OCI-LY1 (cell line): ENCODE measurements at regions not wholly inside any gene's neighbourhood (a gene's known extent, or its start where the extent isn't known, plus 50 kb on each side); places are given as distances from the start of the nearest gene placed in this dataset.

Experiments used
- EZH2 ChIP-seq: fragments of 200-600 bp; sonication (generic), shearing (Covaris generic); IDR thresholded peaks from 2 replicates; pipeline ENCODE4 v1.8.0; 2017; ENCODE audit warnings: borderline replicate concordance, mixed run types, mild to moderate bottlenecking, antibody characterized with exemption, low read length, moderate library complexity, mixed read lengths
- TF ChIP-seq, protein P1 (sequence below): fragments of 200-600 bp; sonication (generic), shearing (Covaris generic); IDR thresholded peaks from 2 replicates; pipeline ENCODE4 v1.5.1; 2017; ENCODE audit warnings: mild to moderate bottlenecking, antibody characterized with exemption, low read length, moderate library complexity, mixed read lengths

DNA sequence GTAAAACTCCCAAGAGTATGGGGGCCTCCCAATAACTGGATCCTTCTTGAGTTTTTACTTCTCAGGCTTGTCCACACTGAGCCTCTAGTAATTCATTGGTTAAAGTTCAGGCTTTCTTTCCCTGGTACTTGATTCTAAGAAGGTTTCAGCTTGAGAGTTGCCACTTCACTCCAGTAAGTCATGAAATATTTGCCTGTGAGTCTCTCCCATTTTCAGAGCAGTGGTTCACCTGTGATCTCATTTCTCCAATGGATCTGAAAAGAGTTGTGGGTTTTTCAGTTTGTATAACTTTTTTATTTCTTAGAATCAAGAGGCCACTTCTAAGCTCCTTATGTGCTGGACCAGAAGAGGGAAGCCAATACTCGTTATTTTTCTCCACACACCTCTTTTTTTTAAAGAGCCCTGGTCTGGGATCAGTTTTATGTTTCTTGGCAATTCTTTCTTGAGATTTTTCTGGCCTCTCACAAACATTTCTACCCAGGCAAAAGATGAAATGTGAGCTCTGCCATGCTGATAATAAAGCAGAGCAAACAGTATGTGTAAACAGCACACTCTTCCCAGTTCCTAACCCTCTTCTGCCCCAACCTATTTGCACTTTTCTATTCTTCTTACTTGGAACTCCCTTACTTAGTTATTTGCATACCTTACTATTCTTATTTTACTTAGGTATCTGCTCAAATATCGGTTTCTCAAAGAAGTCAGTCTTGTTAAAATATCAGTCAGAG lies 983.4 kb downstream of the CCSER2 start:
- TF ChIP-seq, protein P1, sequence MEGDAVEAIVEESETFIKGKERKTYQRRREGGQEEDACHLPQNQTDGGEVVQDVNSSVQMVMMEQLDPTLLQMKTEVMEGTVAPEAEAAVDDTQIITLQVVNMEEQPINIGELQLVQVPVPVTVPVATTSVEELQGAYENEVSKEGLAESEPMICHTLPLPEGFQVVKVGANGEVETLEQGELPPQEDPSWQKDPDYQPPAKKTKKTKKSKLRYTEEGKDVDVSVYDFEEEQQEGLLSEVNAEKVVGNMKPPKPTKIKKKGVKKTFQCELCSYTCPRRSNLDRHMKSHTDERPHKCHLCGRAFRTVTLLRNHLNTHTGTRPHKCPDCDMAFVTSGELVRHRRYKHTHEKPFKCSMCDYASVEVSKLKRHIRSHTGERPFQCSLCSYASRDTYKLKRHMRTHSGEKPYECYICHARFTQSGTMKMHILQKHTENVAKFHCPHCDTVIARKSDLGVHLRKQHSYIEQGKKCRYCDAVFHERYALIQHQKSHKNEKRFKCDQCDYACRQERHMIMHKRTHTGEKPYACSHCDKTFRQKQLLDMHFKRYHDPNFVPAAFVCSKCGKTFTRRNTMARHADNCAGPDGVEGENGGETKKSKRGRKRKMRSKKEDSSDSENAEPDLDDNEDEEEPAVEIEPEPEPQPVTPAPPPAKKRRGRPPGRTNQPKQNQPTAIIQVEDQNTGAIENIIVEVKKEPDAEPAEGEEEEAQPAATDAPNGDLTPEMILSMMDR: no peak
- TF ChIP-seq EZH2: no peak
